NCI-H2196 treated with DMSO at 0.1 percent for 48 hours (cell line): ENCODE measurements at regions not wholly inside any gene's neighbourhood (a gene's known extent, or its start where the extent isn't known, plus 50 kb on each side); places are given as distances from the start of the nearest gene placed in this dataset.

Source experiments
- DNase-seq: peaks from one replicate; lab custom pipeline; 2025; ENCODE audit not compliant: unreplicated experiment; lab: John Stamatoyannopoulos, UW

GRCh38 chr3:106208251-106208650, 339.4 kb upstream of the CBLB start:
- DNase-seq = no peak

GRCh38 chr3:106208967-106209366, 340.2 kb upstream of the CBLB start:
- no peak for DNase-seq

GRCh38 chr3:106209482-106209881, 340.7 kb upstream of the CBLB start:
- DNase-seq = no peak

GRCh38 chr3:106210923-106211322, 342.1 kb upstream of the CBLB start:
- DNase-seq = no peak

GRCh38 chr3:106212665-106213222, 343.9 kb upstream of the CBLB start:
- DNase-seq = no peak

GRCh38 chr3:106213954-106214353, 345.1 kb upstream of the CBLB start:
- DNase-seq = no peak

GRCh38 chr3:106214641-106215040, 345.8 kb upstream of the CBLB start:
- DNase-seq = no peak

- no peak for DNase-seq
These were observed 346.2 kb upstream of the CBLB start for GRCh38 chr3:106215047-106215446.

- DNase-seq = no peak
These were observed 348.9 kb upstream of the CBLB start for GRCh38 chr3:106217745-106218144.

- DNase-seq = no peak
These were observed 358.3 kb upstream of the CBLB start for GRCh38 chr3:106227068-106227467.

GRCh38 chr3:106228271-106228670, 359.5 kb upstream of the CBLB start:
- DNase-seq = no peak

GRCh38 chr3:106229495-106230278, 360.9 kb upstream of the CBLB start:
- no peak for DNase-seq

- DNase-seq = no peak
These were observed 362.3 kb upstream of the CBLB start for GRCh38 chr3:106231086-106231485.

GRCh38 chr3:106232956-106233355, 364.1 kb upstream of the CBLB start:
- no peak for DNase-seq

- DNase-seq = no peak
These were observed 370.4 kb upstream of the CBLB start for GRCh38 chr3:106239195-106239697.

- DNase-seq = no peak
These were observed 372.8 kb upstream of the CBLB start for GRCh38 chr3:106241593-106241992.

GRCh38 chr3:106242781-106243180, 374.0 kb upstream of the CBLB start:
- DNase-seq = no peak

GRCh38 chr3:106245400-106245799, 376.6 kb upstream of the CBLB start:
- no peak for DNase-seq

GRCh38 chr3:106247902-106248684, 379.3 kb upstream of the CBLB start:
- DNase-seq = no peak

- no peak for DNase-seq
These were observed 380.3 kb upstream of the CBLB start for GRCh38 chr3:106249159-106249558.

- DNase-seq = no peak
These were observed 381.2 kb upstream of the CBLB start for GRCh38 chr3:106249981-106250380.
